Fibroblast of pulmonary artery (primary cell): ENCODE measurements at regions not wholly inside any gene's neighbourhood (a gene's known extent, or its start where the extent isn't known, plus 50 kb on each side); places are given as distances from the start of the nearest gene placed in this dataset.
"Not testable (repeated sequence)": the region's sequence is repeated elsewhere in the genome, so short reads cannot be mapped to it uniquely, and the experiment has no call there.

ENCODE experiments used
- DNase-seq: peaks from one replicate; pipeline ENCODE4 v3.0.0-alpha.2; 2010; ENCODE audit warnings: low read depth
- H3K4me3 ChIP-seq: replicated peaks from 2 replicates; pipeline ENCODE4 v1.5.1; 2011; ENCODE audit warnings: low read depth, mild to moderate bottlenecking, control low read depth, low read length, moderate library complexity
- TF ChIP-seq, protein P1 (sequence below): IDR thresholded peaks from 2 replicates; pipeline ENCODE4 v1.5.1; 2011; ENCODE audit warnings: mild to moderate bottlenecking, control low read depth, low read length, inconsistent platforms; ENCODE audit errors: missing control alignments

- TF ChIP-seq, protein P1, sequence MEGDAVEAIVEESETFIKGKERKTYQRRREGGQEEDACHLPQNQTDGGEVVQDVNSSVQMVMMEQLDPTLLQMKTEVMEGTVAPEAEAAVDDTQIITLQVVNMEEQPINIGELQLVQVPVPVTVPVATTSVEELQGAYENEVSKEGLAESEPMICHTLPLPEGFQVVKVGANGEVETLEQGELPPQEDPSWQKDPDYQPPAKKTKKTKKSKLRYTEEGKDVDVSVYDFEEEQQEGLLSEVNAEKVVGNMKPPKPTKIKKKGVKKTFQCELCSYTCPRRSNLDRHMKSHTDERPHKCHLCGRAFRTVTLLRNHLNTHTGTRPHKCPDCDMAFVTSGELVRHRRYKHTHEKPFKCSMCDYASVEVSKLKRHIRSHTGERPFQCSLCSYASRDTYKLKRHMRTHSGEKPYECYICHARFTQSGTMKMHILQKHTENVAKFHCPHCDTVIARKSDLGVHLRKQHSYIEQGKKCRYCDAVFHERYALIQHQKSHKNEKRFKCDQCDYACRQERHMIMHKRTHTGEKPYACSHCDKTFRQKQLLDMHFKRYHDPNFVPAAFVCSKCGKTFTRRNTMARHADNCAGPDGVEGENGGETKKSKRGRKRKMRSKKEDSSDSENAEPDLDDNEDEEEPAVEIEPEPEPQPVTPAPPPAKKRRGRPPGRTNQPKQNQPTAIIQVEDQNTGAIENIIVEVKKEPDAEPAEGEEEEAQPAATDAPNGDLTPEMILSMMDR: no peak
- H3K4me3 ChIP-seq: no peak overlapping the region
- no peak for DNase-seq
Measured at GRCh38 chr10:118901906-118902305, 127.6 kb upstream of the NANOS1 start.

DNA sequence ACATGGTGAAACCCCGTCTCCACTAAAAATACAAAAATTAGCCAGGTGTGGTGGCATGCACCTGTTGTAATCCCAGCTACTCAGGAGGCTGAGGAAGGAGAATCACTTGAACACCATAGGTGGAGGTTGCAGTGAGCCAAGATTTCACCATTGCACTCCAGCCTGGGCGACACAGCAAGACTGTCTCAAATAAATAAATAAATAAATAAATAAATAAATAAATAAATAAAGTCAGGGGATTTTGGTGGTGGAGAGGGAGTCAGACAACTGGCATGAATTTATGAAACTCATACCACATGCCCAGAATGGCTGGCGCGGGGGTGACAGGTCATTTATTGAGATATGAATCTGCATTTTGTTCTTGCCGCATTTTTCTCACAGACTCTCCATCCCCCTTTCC, 126.9 kb upstream of the NANOS1 start:
- not testable (repeated sequence) for H3K4me3 ChIP-seq, DNase-seq

DNA sequence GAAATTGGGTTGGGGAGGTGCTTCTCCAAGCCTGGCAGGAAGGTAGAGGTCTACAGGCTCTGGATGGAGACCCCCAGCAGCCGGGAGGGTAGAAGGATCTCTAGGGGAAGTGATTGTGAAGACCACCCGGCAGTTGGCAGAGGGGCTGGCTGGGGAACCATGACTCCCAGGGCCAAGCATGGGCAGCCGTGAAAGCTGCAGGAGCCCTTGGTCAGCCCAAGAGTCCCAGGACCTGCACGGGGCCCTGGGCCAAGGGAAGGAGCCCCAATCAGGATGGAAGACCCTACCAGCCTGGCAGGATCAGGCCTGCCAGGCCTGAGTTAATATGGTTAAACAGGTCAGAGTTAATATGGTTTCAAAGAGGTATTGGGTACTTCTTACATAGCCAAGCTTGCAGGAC, 126.3 kb upstream of the NANOS1 start:
- TF ChIP-seq, protein P1: no peak
- H3K4me3 ChIP-seq: no peak overlapping the region
- DNase-seq: no peak

DNA sequence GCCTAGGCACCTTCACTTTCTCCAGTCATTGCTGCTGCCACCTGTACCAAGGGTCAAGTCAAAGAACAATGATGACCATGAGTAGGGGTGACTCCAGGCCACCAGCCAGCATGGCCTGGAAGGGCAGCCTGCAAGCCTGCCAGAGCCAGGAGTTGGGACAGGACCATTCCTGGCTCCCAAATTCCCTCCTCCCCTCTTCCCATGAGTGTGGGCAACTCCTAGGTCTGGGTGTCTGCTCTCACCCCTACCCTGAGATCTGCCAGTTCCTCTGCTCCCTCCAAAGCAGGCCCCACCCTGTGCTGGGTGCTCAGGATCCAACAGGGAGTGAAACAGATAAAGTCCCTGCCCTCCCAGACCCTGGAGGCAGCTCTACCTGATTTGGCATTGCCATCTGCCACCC, 125.8 kb upstream of the NANOS1 start:
- H3K4me3 ChIP-seq: no peak overlapping the region
- TF ChIP-seq, protein P1: no peak
- DNase-seq: no peak

GRCh38 chr10:118904286-118904685, 125.2 kb upstream of the NANOS1 start:
- TF ChIP-seq, protein P1: no peak
- no peak overlapping the region for H3K4me3 ChIP-seq
- no peak for DNase-seq

GRCh38 chr10:118907051-118907450, 122.5 kb upstream of the NANOS1 start:
- DNase-seq: no peak
- H3K4me3 ChIP-seq: no peak overlapping the region
- TF ChIP-seq, protein P1: no peak

- no peak for DNase-seq
- TF ChIP-seq, protein P1: no peak
- H3K4me3 ChIP-seq: no peak overlapping the region
Measured at GRCh38 chr10:118908557-118909256, 120.8 kb upstream of the NANOS1 start.

GRCh38 chr10:118910702-118911101, 118.8 kb upstream of the NANOS1 start:
- TF ChIP-seq, protein P1: no peak
- DNase-seq: no peak
- H3K4me3 ChIP-seq: no peak overlapping the region
